ENCODE measurements at regions not wholly inside any gene's neighbourhood (a gene's known extent, or its start where the extent isn't known, plus 50 kb on each side); places are given as distances from the start of the nearest gene placed in this dataset.
A peak's percentile ranks its signal among the peaks of the same experiment; 100 is the strongest.

DNA sequence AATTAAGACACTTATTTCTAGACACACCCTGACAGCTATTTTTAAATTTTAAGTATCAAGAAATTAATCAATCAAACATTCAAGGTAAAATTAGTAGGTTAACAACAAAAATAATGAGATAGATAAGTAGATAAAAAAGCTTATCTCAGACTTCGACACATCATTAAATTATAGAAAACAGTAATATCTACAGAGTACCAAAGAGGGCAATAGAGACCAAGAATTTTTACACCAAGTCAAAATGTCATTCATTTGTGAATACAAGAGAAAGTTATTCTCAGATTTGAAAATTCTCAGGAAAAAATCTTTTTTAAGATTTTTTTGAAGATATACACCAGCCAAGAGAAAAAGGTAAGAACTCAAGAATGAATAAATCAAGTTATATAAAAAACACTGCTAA lies 445.6 kb downstream of the ACTL7B start:
- TF ChIP-seq, protein P1, sequence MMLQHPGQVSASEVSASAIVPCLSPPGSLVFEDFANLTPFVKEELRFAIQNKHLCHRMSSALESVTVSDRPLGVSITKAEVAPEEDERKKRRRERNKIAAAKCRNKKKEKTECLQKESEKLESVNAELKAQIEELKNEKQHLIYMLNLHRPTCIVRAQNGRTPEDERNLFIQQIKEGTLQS (IDR thresholded peaks at IDR 0.05) = no peak
- TF ChIP-seq RAD21 (IDR thresholded peaks at IDR 0.05; ENCODE audit: low read depth) (peak; percentile 28; the same call in 1 of the 2 replicates), EZH2phosphoT487 (IDR thresholded peaks at IDR 0.05; ENCODE audit: borderline replicate concordance) (no peak), JUND (IDR thresholded peaks at IDR 0.05) (no peak), CBX3 (IDR thresholded peaks at IDR 0.05; ENCODE audit: low read depth) (no peak)
- TF ChIP-seq, protein P2, sequence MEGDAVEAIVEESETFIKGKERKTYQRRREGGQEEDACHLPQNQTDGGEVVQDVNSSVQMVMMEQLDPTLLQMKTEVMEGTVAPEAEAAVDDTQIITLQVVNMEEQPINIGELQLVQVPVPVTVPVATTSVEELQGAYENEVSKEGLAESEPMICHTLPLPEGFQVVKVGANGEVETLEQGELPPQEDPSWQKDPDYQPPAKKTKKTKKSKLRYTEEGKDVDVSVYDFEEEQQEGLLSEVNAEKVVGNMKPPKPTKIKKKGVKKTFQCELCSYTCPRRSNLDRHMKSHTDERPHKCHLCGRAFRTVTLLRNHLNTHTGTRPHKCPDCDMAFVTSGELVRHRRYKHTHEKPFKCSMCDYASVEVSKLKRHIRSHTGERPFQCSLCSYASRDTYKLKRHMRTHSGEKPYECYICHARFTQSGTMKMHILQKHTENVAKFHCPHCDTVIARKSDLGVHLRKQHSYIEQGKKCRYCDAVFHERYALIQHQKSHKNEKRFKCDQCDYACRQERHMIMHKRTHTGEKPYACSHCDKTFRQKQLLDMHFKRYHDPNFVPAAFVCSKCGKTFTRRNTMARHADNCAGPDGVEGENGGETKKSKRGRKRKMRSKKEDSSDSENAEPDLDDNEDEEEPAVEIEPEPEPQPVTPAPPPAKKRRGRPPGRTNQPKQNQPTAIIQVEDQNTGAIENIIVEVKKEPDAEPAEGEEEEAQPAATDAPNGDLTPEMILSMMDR (IDR thresholded peaks at IDR 0.05 in 2 of 3, conservative IDR thresholded peaks at IDR 0.05 in 1 of 3; ENCODE audit: borderline replicate concordance in 1 of 3, insufficient read depth in 1 of 3, low read depth in 2 of 3, low read length in 2 of 3) = peak in 1 of 3 experiments; percentile 10; a peak in 1 of 6 replicates
- TF ChIP-seq, protein P3, sequence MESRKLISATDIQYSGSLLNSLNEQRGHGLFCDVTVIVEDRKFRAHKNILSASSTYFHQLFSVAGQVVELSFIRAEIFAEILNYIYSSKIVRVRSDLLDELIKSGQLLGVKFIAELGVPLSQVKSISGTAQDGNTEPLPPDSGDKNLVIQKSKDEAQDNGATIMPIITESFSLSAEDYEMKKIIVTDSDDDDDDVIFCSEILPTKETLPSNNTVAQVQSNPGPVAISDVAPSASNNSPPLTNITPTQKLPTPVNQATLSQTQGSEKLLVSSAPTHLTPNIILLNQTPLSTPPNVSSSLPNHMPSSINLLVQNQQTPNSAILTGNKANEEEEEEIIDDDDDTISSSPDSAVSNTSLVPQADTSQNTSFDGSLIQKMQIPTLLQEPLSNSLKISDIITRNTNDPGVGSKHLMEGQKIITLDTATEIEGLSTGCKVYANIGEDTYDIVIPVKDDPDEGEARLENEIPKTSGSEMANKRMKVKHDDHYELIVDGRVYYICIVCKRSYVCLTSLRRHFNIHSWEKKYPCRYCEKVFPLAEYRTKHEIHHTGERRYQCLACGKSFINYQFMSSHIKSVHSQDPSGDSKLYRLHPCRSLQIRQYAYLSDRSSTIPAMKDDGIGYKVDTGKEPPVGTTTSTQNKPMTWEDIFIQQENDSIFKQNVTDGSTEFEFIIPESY (IDR thresholded peaks at IDR 0.05; ENCODE audit: extremely low read depth, insufficient replicate concordance, low read length) = no peak
- Histone ChIP-seq H3K27ac (ENCODE audit: low read depth, low read length) (no peak overlapping the region), H3K27me3 (ENCODE audit: insufficient read depth, low read length) (no peaks in the 10 kb centered on the region), H3K9me3 (ENCODE audit: control insufficient read depth in 1 of 2, insufficient read depth in 1 of 2, low read depth in 1 of 2, low read length in 2 of 2) (no peaks in the 10 kb centered on the region), H3K79me2 (ENCODE audit: insufficient read depth, low read length) (no peaks in the 10 kb centered on the region), H3K9ac (ENCODE audit: low read length) (no peak overlapping the region), H4K20me1 (ENCODE audit: insufficient read depth) (no peaks in the 10 kb centered on the region), H2AFZ (ENCODE audit: low read depth, low read length, poor library complexity, severe bottlenecking) (no peak overlapping the region), H3K36me3 (ENCODE audit: control insufficient read depth in 1 of 2, insufficient read depth in 2 of 2, low read length in 2 of 2) (no peaks in the 10 kb centered on the region), H3K9me2 (ENCODE audit: insufficient read depth) (no peaks in the 10 kb centered on the region), H3K4me1 (ENCODE audit: control insufficient read depth in 1 of 2, insufficient read depth in 2 of 2, low read length in 2 of 2) (no peaks in the 10 kb centered on the region), H3K4me2 (ENCODE audit: low read length) (no peak overlapping the region), H3K4me3 (replicated peaks in 1 of 2; ENCODE audit: low read depth in 1 of 2, low read length in 2 of 2) (no peak overlapping the region)
- ChIA-PET RAD21 (ENCODE audit: low non-redundant PET in 1 of 2, low total read pairs in 2 of 2, uncharacterized antibody in 2 of 2, unreplicated experiment in 2 of 2) (no interaction called here), CTCF (interaction anchor here (1.1 to 1.5 kb wide), 2 partner anchors 24 to 157 kb away, joined by 4 to 5 read pairs; no protein-coding TSS in a partner anchor), POLR2A (no interaction called here)
- BruUV-seq (replicated peaks) = no TSS peak
- DNase-seq (ENCODE audit: low read depth, low spot score) (no peak), ATAC-seq (no peak)
- intact Hi-C loops (cut with micrococcal nuclease) = loop anchor here (10.0 kb wide), 1 partner anchor 355 kb away; no protein-coding TSS in a partner anchor

Data from HCT116 (cell line).